ENCODE measurements at regions not wholly inside any gene's neighbourhood (a gene's known extent, or its start where the extent isn't known, plus 50 kb on each side); places are given as distances from the start of the nearest gene placed in this dataset.

GRCh38 chr2:18403921-18404522, 156.4 kb downstream of the RDH14 start:
- no peak for DNase-seq (ENCODE audit: low read depth in 2 of 2)
- Histone ChIP-seq H3K27ac (ENCODE audit: insufficient read depth, low read length) (no peak overlapping the region), H3K36me3 (ENCODE audit: control insufficient read depth, insufficient read depth, low read length) (no peaks in the 10 kb centered on the region), H3K4me2 (ENCODE audit: extremely low read depth, insufficient read depth, low read length) (no peak overlapping the region), H3K4me3 (replicated peaks in 1 of 4; ENCODE audit: control extremely low read depth in 1 of 4, insufficient read depth in 1 of 4, low read depth in 3 of 4, low read length in 4 of 4) (no peak overlapping the region), H4K20me1 (ENCODE audit: control insufficient read depth, extremely low read depth, insufficient read depth, low read length) (no peaks in the 10 kb centered on the region), H3K27me3 (ENCODE audit: control insufficient read depth, insufficient read depth, low read length) (no peaks in the 10 kb centered on the region), H3K9me3 (ENCODE audit: control insufficient read depth, insufficient read depth, low read depth, low read length) (no peaks in the 10 kb centered on the region), H2AFZ (ENCODE audit: low read length) (no peak overlapping the region), H3K4me1 (ENCODE audit: control insufficient read depth, extremely low read depth, insufficient read depth, low read length) (no peaks in the 10 kb centered on the region), H3K9ac (ENCODE audit: insufficient read depth, low read length) (no peak overlapping the region), H3K79me2 (ENCODE audit: control insufficient read depth, insufficient read depth, low read length) (no peaks in the 10 kb centered on the region)
- no peak for TF ChIP-seq EZH2 (IDR thresholded peaks at IDR 0.05; ENCODE audit: low read length, missing control alignments)
- TF ChIP-seq, protein P1, sequence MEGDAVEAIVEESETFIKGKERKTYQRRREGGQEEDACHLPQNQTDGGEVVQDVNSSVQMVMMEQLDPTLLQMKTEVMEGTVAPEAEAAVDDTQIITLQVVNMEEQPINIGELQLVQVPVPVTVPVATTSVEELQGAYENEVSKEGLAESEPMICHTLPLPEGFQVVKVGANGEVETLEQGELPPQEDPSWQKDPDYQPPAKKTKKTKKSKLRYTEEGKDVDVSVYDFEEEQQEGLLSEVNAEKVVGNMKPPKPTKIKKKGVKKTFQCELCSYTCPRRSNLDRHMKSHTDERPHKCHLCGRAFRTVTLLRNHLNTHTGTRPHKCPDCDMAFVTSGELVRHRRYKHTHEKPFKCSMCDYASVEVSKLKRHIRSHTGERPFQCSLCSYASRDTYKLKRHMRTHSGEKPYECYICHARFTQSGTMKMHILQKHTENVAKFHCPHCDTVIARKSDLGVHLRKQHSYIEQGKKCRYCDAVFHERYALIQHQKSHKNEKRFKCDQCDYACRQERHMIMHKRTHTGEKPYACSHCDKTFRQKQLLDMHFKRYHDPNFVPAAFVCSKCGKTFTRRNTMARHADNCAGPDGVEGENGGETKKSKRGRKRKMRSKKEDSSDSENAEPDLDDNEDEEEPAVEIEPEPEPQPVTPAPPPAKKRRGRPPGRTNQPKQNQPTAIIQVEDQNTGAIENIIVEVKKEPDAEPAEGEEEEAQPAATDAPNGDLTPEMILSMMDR (conservative IDR thresholded peaks at IDR 0.05 in 1 of 2, IDR thresholded peaks at IDR 0.05 in 1 of 2; ENCODE audit: low read depth in 1 of 2, low read length in 2 of 2), result no peak

- Histone ChIP-seq H3K27ac (ENCODE audit: insufficient read depth, low read length) (no peak overlapping the region), H4K20me1 (ENCODE audit: control insufficient read depth, extremely low read depth, insufficient read depth, low read length) (no peaks in the 10 kb centered on the region), H2AFZ (ENCODE audit: low read length) (no peak overlapping the region), H3K9me3 (ENCODE audit: control insufficient read depth, insufficient read depth, low read depth, low read length) (no peaks in the 10 kb centered on the region), H3K9ac (ENCODE audit: insufficient read depth, low read length) (no peak overlapping the region), H3K79me2 (ENCODE audit: control insufficient read depth, insufficient read depth, low read length) (no peaks in the 10 kb centered on the region), H3K4me1 (ENCODE audit: control insufficient read depth, extremely low read depth, insufficient read depth, low read length) (no peaks in the 10 kb centered on the region), H3K4me2 (ENCODE audit: extremely low read depth, insufficient read depth, low read length) (no peak overlapping the region), H3K36me3 (ENCODE audit: control insufficient read depth, insufficient read depth, low read length) (no peaks in the 10 kb centered on the region), H3K27me3 (ENCODE audit: control insufficient read depth, insufficient read depth, low read length) (no peaks in the 10 kb centered on the region), H3K4me3 (replicated peaks in 1 of 4; ENCODE audit: control extremely low read depth in 1 of 4, insufficient read depth in 1 of 4, low read depth in 3 of 4, low read length in 4 of 4) (no peak overlapping the region)
- TF ChIP-seq, protein P1 (conservative IDR thresholded peaks at IDR 0.05 in 1 of 2, IDR thresholded peaks at IDR 0.05 in 1 of 2; ENCODE audit: low read depth in 1 of 2, low read length in 2 of 2), result no peak
- TF ChIP-seq EZH2 (IDR thresholded peaks at IDR 0.05; ENCODE audit: low read length, missing control alignments), result no peak
- DNase-seq (ENCODE audit: low read depth in 2 of 2), result no peak
Measured at GRCh38 chr2:18402831-18403230, 157.6 kb downstream of the RDH14 start.

GRCh38 chr2:18401471-18401870, 159.0 kb downstream of the RDH14 start:
- TF ChIP-seq, protein P1 (conservative IDR thresholded peaks at IDR 0.05 in 1 of 2, IDR thresholded peaks at IDR 0.05 in 1 of 2; ENCODE audit: low read depth in 1 of 2, low read length in 2 of 2), result no peak
- TF ChIP-seq EZH2 (IDR thresholded peaks at IDR 0.05; ENCODE audit: low read length, missing control alignments), result no peak
- no peaks in the 10 kb centered on the region for H4K20me1 ChIP-seq (ENCODE audit: control insufficient read depth, extremely low read depth, insufficient read depth, low read length)
- no peak overlapping the region for H3K27ac ChIP-seq (ENCODE audit: insufficient read depth, low read length)
- no peaks in the 10 kb centered on the region for H3K9me3 ChIP-seq (ENCODE audit: control insufficient read depth, insufficient read depth, low read depth, low read length)
- H3K36me3 ChIP-seq (ENCODE audit: control insufficient read depth, insufficient read depth, low read length), result no peaks in the 10 kb centered on the region
- no peaks in the 10 kb centered on the region for H3K4me1 ChIP-seq (ENCODE audit: control insufficient read depth, extremely low read depth, insufficient read depth, low read length)
- H3K79me2 ChIP-seq (ENCODE audit: control insufficient read depth, insufficient read depth, low read length), result no peaks in the 10 kb centered on the region
- no peak overlapping the region for H3K4me3 ChIP-seq (replicated peaks in 1 of 4; ENCODE audit: control extremely low read depth in 1 of 4, insufficient read depth in 1 of 4, low read depth in 3 of 4, low read length in 4 of 4)
- no peak for DNase-seq (ENCODE audit: low read depth in 2 of 2)
- H3K4me2 ChIP-seq (ENCODE audit: extremely low read depth, insufficient read depth, low read length), result no peak overlapping the region
- H3K9ac ChIP-seq (ENCODE audit: insufficient read depth, low read length), result no peak overlapping the region
- no peak overlapping the region for H2AFZ ChIP-seq (ENCODE audit: low read length)
- H3K27me3 ChIP-seq (ENCODE audit: control insufficient read depth, insufficient read depth, low read length), result no peaks in the 10 kb centered on the region

Data from fibroblast of lung (primary cell).